ENCODE measurements at regions not wholly inside any gene's neighbourhood (a gene's known extent, or its start where the extent isn't known, plus 50 kb on each side); places are given as distances from the start of the nearest gene placed in this dataset.

DNA sequence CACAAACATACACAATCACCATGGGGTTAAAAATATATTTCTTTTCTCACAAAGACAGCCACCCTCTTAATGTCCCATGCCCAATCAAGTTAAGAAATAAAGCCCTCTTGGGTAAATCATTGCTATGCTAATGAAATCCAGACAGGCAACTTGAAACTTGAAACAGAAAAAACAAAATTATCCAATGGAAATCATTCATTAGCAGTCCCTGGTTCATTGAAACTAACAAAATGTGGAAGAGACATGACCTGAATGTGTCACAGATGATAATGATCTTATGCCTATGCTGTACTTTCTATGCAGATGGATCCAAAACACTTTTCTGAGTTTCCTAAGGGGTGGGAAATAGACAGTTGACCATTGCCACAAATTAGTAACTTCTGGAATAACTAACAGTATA lies 983.7 kb downstream of the MCTP2 start:
- Histone ChIP-seq H3K79me2 (ENCODE audit: low read length) (no peaks in the 10 kb centered on the region), H2AFZ (ENCODE audit: low read length) (no peak overlapping the region), H3K4me1 (ENCODE audit: low read length) (no peaks in the 10 kb centered on the region), H3K36me3 (replicated peaks; ENCODE audit: insufficient read depth, low read length) (no peaks in the 10 kb centered on the region), H3K4me2 (ENCODE audit: low read depth, low read length) (no peak overlapping the region), H3F3A (ENCODE audit: insufficient read depth, low read length) (no peaks in the 10 kb centered on the region), H3K9me2 (replicated peaks; ENCODE audit: insufficient read depth, low read length) (no peaks in the 10 kb centered on the region), H3K4me3 (ENCODE audit: low read length) (no peak overlapping the region), H3K9ac (ENCODE audit: low read length) (no peak overlapping the region), H4K20me1 (ENCODE audit: insufficient read depth, low read length) (no peaks in the 10 kb centered on the region), H3K27me3 (replicated peaks; ENCODE audit: insufficient read depth, low read length) (no peaks in the 10 kb centered on the region), H3K27ac (ENCODE audit: low read length) (no peak overlapping the region), H3K9me3 (replicated peaks; ENCODE audit: insufficient read depth, low read length) (no peaks in the 10 kb centered on the region)
- DNase-seq, result no peak
- TF ChIP-seq EZH2phosphoT487 (IDR thresholded peaks at IDR 0.05; ENCODE audit: low read length) (no peak), EZH2 (optimal IDR thresholded peaks at IDR 0.05; ENCODE audit: low read depth, low read length) (no peak)
- TF ChIP-seq, protein P1, sequence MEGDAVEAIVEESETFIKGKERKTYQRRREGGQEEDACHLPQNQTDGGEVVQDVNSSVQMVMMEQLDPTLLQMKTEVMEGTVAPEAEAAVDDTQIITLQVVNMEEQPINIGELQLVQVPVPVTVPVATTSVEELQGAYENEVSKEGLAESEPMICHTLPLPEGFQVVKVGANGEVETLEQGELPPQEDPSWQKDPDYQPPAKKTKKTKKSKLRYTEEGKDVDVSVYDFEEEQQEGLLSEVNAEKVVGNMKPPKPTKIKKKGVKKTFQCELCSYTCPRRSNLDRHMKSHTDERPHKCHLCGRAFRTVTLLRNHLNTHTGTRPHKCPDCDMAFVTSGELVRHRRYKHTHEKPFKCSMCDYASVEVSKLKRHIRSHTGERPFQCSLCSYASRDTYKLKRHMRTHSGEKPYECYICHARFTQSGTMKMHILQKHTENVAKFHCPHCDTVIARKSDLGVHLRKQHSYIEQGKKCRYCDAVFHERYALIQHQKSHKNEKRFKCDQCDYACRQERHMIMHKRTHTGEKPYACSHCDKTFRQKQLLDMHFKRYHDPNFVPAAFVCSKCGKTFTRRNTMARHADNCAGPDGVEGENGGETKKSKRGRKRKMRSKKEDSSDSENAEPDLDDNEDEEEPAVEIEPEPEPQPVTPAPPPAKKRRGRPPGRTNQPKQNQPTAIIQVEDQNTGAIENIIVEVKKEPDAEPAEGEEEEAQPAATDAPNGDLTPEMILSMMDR (IDR thresholded peaks at IDR 0.05; ENCODE audit: low read length), result no peak

GRCh38 chr15:95226835-95227234 lies 995.5 kb downstream of the MCTP2 start:
- DNase-seq, result no peak
- Histone ChIP-seq H3F3A (ENCODE audit: insufficient read depth, low read length) (no peaks in the 10 kb centered on the region), H3K9ac (ENCODE audit: low read length) (no peak overlapping the region), H2AFZ (ENCODE audit: low read length) (no peak overlapping the region), H3K4me2 (ENCODE audit: low read depth, low read length) (no peak overlapping the region), H3K9me2 (replicated peaks; ENCODE audit: insufficient read depth, low read length) (no peaks in the 10 kb centered on the region), H4K20me1 (ENCODE audit: insufficient read depth, low read length) (no peaks in the 10 kb centered on the region), H3K36me3 (replicated peaks; ENCODE audit: insufficient read depth, low read length) (no peaks in the 10 kb centered on the region), H3K79me2 (ENCODE audit: low read length) (no peaks in the 10 kb centered on the region), H3K27me3 (replicated peaks; ENCODE audit: insufficient read depth, low read length) (no peaks in the 10 kb centered on the region), H3K9me3 (replicated peaks; ENCODE audit: insufficient read depth, low read length) (no peaks in the 10 kb centered on the region), H3K4me3 (ENCODE audit: low read length) (no peak overlapping the region), H3K4me1 (ENCODE audit: low read length) (no peaks in the 10 kb centered on the region), H3K27ac (ENCODE audit: low read length) (no peak overlapping the region)
- TF ChIP-seq EZH2phosphoT487 (IDR thresholded peaks at IDR 0.05; ENCODE audit: low read length), result no peak
- TF ChIP-seq EZH2 (optimal IDR thresholded peaks at IDR 0.05; ENCODE audit: low read depth, low read length), result no peak
- TF ChIP-seq, protein P1 (IDR thresholded peaks at IDR 0.05; ENCODE audit: low read length), result no peak

DNA sequence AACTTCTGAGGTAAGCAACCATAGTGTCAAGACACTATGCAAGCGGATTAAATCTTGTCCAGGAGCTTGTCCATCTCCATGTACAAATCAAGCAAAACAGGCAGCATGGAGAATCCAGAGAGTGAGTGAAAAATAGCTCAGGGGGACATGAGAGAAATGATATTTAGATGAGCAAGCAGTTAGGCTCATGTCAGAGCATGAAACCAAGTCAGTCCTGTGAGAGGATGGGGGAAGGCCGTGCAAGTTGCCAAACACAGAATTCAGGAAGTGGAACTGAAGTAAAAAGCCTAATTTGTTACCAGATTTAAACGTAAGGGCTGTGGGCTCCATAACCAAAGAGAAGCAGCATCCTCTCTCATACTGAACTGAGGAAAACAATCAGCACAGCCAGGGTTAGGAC lies 995.9 kb downstream of the MCTP2 start:
- Histone ChIP-seq H3K9ac (ENCODE audit: low read length) (no peak overlapping the region), H3K27me3 (replicated peaks; ENCODE audit: insufficient read depth, low read length) (no peaks in the 10 kb centered on the region), H3K4me1 (ENCODE audit: low read length) (no peaks in the 10 kb centered on the region), H3K9me3 (replicated peaks; ENCODE audit: insufficient read depth, low read length) (no peaks in the 10 kb centered on the region), H2AFZ (ENCODE audit: low read length) (no peak overlapping the region), H3K79me2 (ENCODE audit: low read length) (no peaks in the 10 kb centered on the region), H4K20me1 (ENCODE audit: insufficient read depth, low read length) (no peaks in the 10 kb centered on the region), H3K4me2 (ENCODE audit: low read depth, low read length) (no peak overlapping the region), H3K4me3 (ENCODE audit: low read length) (no peak overlapping the region), H3K36me3 (replicated peaks; ENCODE audit: insufficient read depth, low read length) (no peaks in the 10 kb centered on the region), H3K27ac (ENCODE audit: low read length) (no peak overlapping the region), H3F3A (ENCODE audit: insufficient read depth, low read length) (no peaks in the 10 kb centered on the region), H3K9me2 (replicated peaks; ENCODE audit: insufficient read depth, low read length) (no peaks in the 10 kb centered on the region)
- no peak for TF ChIP-seq EZH2phosphoT487 (IDR thresholded peaks at IDR 0.05; ENCODE audit: low read length)
- TF ChIP-seq EZH2 (optimal IDR thresholded peaks at IDR 0.05; ENCODE audit: low read depth, low read length), result no peak
- TF ChIP-seq, protein P1 (IDR thresholded peaks at IDR 0.05; ENCODE audit: low read length), result no peak
- DNase-seq, result no peak

Data from MM.1S (cell line).